ENCODE measurements at regions not wholly inside any gene's neighbourhood (a gene's known extent, or its start where the extent isn't known, plus 50 kb on each side); places are given as distances from the start of the nearest gene placed in this dataset.

DNA sequence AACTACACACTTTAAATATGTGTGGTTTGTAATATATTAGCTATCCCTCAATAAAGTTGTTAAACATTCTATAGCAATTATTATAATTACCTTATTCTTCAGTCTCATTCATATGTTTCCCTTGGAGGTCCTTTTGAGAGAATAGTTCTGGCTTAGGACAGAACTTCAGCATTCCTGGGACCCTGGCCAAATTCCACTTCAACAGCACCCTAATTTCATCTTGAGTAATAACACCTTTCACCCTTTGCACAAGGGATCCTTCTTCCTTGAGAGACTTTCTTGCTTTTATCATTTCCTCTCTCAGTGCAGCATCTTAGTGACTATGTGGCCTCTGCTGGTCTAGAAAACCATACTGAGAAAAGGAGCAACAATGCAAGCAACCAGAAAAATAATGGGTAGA is 255.9 kb downstream of the C11orf87 start (continued):
- TF ChIP-seq, protein P1, sequence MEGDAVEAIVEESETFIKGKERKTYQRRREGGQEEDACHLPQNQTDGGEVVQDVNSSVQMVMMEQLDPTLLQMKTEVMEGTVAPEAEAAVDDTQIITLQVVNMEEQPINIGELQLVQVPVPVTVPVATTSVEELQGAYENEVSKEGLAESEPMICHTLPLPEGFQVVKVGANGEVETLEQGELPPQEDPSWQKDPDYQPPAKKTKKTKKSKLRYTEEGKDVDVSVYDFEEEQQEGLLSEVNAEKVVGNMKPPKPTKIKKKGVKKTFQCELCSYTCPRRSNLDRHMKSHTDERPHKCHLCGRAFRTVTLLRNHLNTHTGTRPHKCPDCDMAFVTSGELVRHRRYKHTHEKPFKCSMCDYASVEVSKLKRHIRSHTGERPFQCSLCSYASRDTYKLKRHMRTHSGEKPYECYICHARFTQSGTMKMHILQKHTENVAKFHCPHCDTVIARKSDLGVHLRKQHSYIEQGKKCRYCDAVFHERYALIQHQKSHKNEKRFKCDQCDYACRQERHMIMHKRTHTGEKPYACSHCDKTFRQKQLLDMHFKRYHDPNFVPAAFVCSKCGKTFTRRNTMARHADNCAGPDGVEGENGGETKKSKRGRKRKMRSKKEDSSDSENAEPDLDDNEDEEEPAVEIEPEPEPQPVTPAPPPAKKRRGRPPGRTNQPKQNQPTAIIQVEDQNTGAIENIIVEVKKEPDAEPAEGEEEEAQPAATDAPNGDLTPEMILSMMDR (conservative IDR thresholded peaks at IDR 0.05; ENCODE audit: low read depth in 2 of 2) = no peak
- TF ChIP-seq EZH2 (IDR thresholded peaks at IDR 0.05; ENCODE audit: low read depth, unreplicated experiment) (no peak), ZNF331 (CRISPR knock-in tag; IDR thresholded peaks at IDR 0.05; ENCODE audit: low read depth) (no peak), NANOG (IDR thresholded peaks at IDR 0.05; ENCODE audit: borderline replicate concordance) (no peak), EZH2phosphoT487 (IDR thresholded peaks at IDR 0.05; ENCODE audit: unreplicated experiment) (no peak), POLR2AphosphoS5 (IDR thresholded peaks at IDR 0.05; ENCODE audit: low read depth) (no peak)
- TF ChIP-seq, protein P2, sequence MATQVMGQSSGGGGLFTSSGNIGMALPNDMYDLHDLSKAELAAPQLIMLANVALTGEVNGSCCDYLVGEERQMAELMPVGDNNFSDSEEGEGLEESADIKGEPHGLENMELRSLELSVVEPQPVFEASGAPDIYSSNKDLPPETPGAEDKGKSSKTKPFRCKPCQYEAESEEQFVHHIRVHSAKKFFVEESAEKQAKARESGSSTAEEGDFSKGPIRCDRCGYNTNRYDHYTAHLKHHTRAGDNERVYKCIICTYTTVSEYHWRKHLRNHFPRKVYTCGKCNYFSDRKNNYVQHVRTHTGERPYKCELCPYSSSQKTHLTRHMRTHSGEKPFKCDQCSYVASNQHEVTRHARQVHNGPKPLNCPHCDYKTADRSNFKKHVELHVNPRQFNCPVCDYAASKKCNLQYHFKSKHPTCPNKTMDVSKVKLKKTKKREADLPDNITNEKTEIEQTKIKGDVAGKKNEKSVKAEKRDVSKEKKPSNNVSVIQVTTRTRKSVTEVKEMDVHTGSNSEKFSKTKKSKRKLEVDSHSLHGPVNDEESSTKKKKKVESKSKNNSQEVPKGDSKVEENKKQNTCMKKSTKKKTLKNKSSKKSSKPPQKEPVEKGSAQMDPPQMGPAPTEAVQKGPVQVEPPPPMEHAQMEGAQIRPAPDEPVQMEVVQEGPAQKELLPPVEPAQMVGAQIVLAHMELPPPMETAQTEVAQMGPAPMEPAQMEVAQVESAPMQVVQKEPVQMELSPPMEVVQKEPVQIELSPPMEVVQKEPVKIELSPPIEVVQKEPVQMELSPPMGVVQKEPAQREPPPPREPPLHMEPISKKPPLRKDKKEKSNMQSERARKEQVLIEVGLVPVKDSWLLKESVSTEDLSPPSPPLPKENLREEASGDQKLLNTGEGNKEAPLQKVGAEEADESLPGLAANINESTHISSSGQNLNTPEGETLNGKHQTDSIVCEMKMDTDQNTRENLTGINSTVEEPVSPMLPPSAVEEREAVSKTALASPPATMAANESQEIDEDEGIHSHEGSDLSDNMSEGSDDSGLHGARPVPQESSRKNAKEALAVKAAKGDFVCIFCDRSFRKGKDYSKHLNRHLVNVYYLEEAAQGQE (IDR thresholded peaks at IDR 0.05; ENCODE audit: unreplicated experiment) = no peak

DNA sequence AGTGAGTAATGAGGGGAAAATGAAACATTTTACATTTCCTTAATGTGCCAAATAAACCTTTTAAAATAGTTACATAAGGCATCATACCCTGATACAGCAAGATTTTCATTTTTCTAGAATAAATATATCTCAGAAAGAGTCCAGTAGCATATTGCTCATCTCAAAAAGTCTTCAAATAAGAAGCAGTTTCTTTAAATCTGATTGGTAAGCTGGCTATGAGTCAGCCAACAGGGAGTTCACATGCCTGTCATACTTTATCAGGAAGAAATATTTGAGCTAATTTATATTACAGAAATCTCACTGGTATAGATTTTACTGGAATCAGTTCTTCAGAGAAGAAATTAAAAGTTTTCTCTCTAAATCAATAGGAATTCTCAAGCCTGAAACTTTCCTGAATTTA is 258.1 kb downstream of the C11orf87 start:
- Mint-ChIP-seq H3K27me3 (ENCODE audit: insufficient read depth, low read depth, poor library complexity) (no peaks in the 10 kb centered on the region), H3K9me3 (no peaks in the 10 kb centered on the region), H3K36me3 (ENCODE audit: low read depth) (no peaks in the 10 kb centered on the region), H3K4me1 (no peaks in the 10 kb centered on the region), H3K27ac (no peak overlapping the region), H3K4me3 (no peak overlapping the region)
- H3K36me3 ChIP-seq (ENCODE audit: insufficient read depth) = no peaks in the 10 kb centered on the region
- DNase-seq (ENCODE audit: low spot score) (no peak), ATAC-seq (no peak)
- no peaks in the 10 kb centered on the region for H3K27me3 ChIP-seq (ENCODE audit: insufficient read depth)
- H3K9me2 ChIP-seq (ENCODE audit: insufficient read depth) = no peaks in the 10 kb centered on the region
- H3K27ac ChIP-seq (ENCODE audit: low read depth) = no peak overlapping the region
- H3F3A ChIP-seq (replicated peaks; ENCODE audit: low read depth) = no peaks in the 10 kb centered on the region
- H3K79me2 ChIP-seq (replicated peaks; ENCODE audit: insufficient read depth) = no peaks in the 10 kb centered on the region
- no peak overlapping the region for H3K4me3 ChIP-seq
- no peak overlapping the region for H3K4me2 ChIP-seq
- H2AFZ ChIP-seq = no peak overlapping the region
- H3K4me1 ChIP-seq (ENCODE audit: insufficient read depth) = no peaks in the 10 kb centered on the region
- H4K20me1 ChIP-seq (replicated peaks; ENCODE audit: insufficient read depth) = no peaks in the 10 kb centered on the region
- no peak for TF ChIP-seq NANOG (IDR thresholded peaks at IDR 0.05; ENCODE audit: borderline replicate concordance)
- no peak for TF ChIP-seq EZH2phosphoT487 (IDR thresholded peaks at IDR 0.05; ENCODE audit: unreplicated experiment)
- no peak for TF ChIP-seq ZNF331 (CRISPR knock-in tag; IDR thresholded peaks at IDR 0.05; ENCODE audit: low read depth)
- TF ChIP-seq JUNB (IDR thresholded peaks at IDR 0.05; ENCODE audit: unreplicated experiment) = no peak
- TF ChIP-seq ZNF114 (CRISPR knock-in tag; IDR thresholded peaks at IDR 0.05) = no peak
- TF ChIP-seq CREB1 (CRISPR knock-in tag; IDR thresholded peaks at IDR 0.05; ENCODE audit: low read depth) = no peak
- TF ChIP-seq, protein P3, sequence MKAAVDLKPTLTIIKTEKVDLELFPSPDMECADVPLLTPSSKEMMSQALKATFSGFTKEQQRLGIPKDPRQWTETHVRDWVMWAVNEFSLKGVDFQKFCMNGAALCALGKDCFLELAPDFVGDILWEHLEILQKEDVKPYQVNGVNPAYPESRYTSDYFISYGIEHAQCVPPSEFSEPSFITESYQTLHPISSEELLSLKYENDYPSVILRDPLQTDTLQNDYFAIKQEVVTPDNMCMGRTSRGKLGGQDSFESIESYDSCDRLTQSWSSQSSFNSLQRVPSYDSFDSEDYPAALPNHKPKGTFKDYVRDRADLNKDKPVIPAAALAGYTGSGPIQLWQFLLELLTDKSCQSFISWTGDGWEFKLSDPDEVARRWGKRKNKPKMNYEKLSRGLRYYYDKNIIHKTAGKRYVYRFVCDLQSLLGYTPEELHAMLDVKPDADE (IDR thresholded peaks at IDR 0.05) = no peak
- TF ChIP-seq, protein P1 (conservative IDR thresholded peaks at IDR 0.05; ENCODE audit: low read depth in 2 of 2) = no peak
